ENCODE measurements at regions not wholly inside any gene's neighbourhood (a gene's known extent, or its start where the extent isn't known, plus 50 kb on each side); places are given as distances from the start of the nearest gene placed in this dataset.

DNA sequence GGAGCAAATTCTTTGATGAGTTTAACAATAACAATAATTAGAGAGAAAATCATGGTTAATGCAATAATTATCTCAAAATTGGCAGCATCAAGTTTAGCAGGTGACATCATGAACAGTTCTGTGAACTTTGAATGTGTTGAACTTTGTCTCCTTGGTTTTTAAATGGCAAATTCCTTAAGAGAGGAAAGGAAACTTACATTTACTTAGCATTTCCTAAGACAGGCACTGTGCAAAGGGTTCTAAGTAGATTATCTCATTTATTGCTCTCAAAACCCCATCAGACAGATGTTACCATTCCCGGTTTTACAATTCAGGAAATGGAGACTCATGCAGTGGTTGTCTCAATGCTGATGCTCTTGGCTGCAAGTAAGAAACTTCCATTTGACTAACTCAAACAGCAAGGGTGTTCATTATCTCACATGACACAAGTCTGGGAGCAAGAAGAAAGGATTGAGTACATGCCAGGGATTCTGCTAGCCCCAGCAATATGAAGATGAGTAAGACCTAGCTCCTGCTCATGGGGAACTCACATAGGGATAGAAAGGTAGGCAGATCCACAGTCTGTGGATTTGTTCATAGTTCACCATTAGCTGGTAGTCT is 81.3 kb upstream of the ITGA6 start:
- no peak overlapping the region for H3K9ac ChIP-seq (ENCODE audit: low read depth in 1 of 3, low read length in 3 of 3)
- no peaks in the 10 kb centered on the region for H3K36me3 ChIP-seq (ENCODE audit: control insufficient read depth in 3 of 3, insufficient read depth in 3 of 3, low read length in 3 of 3)
- no peaks in the 10 kb centered on the region for H3K27me3 ChIP-seq (ENCODE audit: control insufficient read depth in 3 of 3, insufficient read depth in 3 of 3, low read length in 3 of 3)
- peaks cover 0 to 5% (median 0%) of the 10 kb centered on the region in 3 donors for H3K9me3 ChIP-seq (ENCODE audit: control insufficient read depth in 3 of 3, low read length in 3 of 3)
- H3K27ac ChIP-seq (ENCODE audit: low read depth, low read length), result no peak overlapping the region
- no peak overlapping the region for H3K4me3 ChIP-seq (ENCODE audit: low read length in 3 of 3)
- peaks cover 3 to 9% (median 8%) of the 10 kb centered on the region in 3 donors for H3K4me1 ChIP-seq (ENCODE audit: control insufficient read depth in 3 of 3, insufficient read depth in 3 of 3, low read length in 3 of 3)

DNA sequence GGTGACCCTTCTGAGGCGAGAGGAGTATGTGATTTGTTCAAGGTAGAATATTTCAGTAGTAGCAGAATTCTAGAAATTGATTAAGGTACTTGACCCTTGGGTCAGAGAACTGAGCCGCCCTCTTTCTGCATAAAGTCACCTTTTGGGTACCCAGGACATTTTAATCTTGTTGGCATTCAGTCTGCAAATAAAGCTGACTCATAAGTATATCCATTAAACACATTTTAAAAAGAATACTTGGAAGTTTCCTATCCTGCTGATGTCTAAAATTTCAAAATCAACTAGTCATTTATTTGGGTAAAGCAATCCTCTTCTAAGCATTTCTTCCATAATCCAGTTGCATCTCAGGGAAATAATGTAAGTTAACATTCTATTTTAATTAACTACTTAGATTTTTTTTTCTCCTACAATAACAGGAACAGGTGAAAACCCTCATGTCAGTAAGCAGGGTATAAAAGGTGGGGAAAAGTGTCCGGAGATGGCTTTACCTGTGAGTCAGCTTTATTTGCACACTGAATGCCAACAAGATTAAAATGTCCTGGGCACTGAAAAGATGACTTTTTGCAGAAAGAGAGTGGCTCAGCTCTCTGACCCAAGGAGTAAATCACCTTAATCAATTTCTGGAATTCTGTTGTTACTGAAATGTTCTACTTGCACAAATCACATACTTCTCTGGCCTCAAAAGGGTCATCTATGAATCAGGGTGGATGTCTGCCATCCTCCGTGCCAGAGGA is 78.7 kb upstream of the ITGA6 start:
- Histone ChIP-seq H3K27me3 (ENCODE audit: control insufficient read depth in 3 of 3, insufficient read depth in 3 of 3, low read length in 3 of 3) (no peaks in the 10 kb centered on the region), H3K36me3 (ENCODE audit: control insufficient read depth in 3 of 3, insufficient read depth in 3 of 3, low read length in 3 of 3) (no peaks in the 10 kb centered on the region), H3K9ac (ENCODE audit: low read depth in 1 of 3, low read length in 3 of 3) (no peak overlapping the region), H3K4me3 (ENCODE audit: low read length in 3 of 3) (no peak overlapping the region), H3K27ac (ENCODE audit: low read depth, low read length) (no peak overlapping the region), H3K4me1 (ENCODE audit: control insufficient read depth in 3 of 3, insufficient read depth in 3 of 3, low read length in 3 of 3) (peaks cover 10 to 12% (median 11%) of the 10 kb centered on the region in 3 donors), H3K9me3 (ENCODE audit: control insufficient read depth in 3 of 3, low read length in 3 of 3) (peaks cover 0 to 5% (median 0%) of the 10 kb centered on the region in 3 donors)

DNA sequence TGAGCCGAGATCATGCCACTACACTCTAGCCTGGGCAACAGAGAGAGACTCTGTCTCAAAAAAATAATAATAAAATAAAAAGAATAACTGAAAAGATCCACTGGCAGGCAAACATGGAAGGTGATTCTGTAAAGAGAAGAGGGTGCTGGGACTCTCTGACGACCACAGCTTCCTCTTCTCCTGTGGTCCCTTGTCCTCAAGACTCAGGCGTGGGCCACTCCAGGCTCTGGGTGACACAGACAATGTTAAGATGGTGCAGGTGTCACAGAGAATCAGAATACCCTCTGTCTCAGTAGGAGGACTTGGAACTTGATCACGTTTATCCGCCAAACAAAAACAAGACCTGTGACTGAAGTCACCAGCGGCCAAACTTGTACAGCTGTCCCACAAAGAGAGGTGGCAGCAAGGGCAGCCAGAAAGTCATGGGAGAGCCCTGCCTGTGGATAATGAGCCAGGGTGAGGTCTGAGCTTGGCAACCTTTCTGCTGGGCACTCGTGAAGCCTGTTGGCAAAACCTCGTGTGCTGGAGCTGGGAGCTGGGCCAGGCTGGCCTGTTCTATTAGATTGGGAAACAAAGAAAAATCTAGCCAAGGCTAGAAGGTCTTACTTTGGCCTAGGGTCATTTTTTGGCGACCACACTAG is 76.4 kb upstream of the ITGA6 start:
- H3K4me3 ChIP-seq (ENCODE audit: low read length in 3 of 3), result no peak overlapping the region
- H3K9ac ChIP-seq (ENCODE audit: low read depth in 1 of 3, low read length in 3 of 3), result peak overlapping the region in 1 of 3 donors; percentile 10
- H3K27me3 ChIP-seq (ENCODE audit: control insufficient read depth in 3 of 3, insufficient read depth in 3 of 3, low read length in 3 of 3), result no peaks in the 10 kb centered on the region
- H3K4me1 ChIP-seq (ENCODE audit: control insufficient read depth in 3 of 3, insufficient read depth in 3 of 3, low read length in 3 of 3), result peaks cover 10 to 12% (median 11%) of the 10 kb centered on the region in 3 donors
- H3K36me3 ChIP-seq (ENCODE audit: control insufficient read depth in 3 of 3, insufficient read depth in 3 of 3, low read length in 3 of 3), result no peaks in the 10 kb centered on the region
- H3K27ac ChIP-seq (ENCODE audit: low read depth, low read length), result peak overlapping the region; percentile 73
- no peaks in the 10 kb centered on the region for H3K9me3 ChIP-seq (ENCODE audit: control insufficient read depth in 3 of 3, low read length in 3 of 3)

DNA sequence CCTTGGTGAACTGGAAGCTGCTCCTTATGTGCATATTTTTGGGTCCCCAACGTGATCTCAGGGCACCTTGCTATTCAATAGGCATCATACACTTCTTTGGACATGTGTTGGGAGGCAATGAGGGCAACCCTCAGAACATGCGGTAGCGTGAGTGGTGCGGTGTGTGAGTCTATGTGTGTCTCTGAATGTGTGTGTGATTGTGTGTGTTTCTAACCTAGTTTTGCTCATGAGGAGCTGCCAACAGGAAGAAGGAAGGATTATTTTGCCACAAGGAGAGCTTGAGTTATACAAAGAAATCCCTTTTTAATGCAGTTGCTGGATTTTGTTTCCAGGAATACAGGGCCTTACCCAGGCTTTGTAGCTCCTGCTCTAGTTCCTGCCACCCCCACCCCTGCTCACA is 75.8 kb upstream of the ITGA6 start:
- Histone ChIP-seq H3K36me3 (ENCODE audit: control insufficient read depth in 3 of 3, insufficient read depth in 3 of 3, low read length in 3 of 3) (no peaks in the 10 kb centered on the region), H3K27ac (ENCODE audit: low read depth, low read length) (peak overlapping the region; percentile 73), H3K9ac (ENCODE audit: low read depth in 1 of 3, low read length in 3 of 3) (peak overlapping the region in 2 of 3 donors; percentile 2 to 10), H3K9me3 (ENCODE audit: control insufficient read depth in 3 of 3, low read length in 3 of 3) (no peaks in the 10 kb centered on the region), H3K27me3 (ENCODE audit: control insufficient read depth in 3 of 3, insufficient read depth in 3 of 3, low read length in 3 of 3) (no peaks in the 10 kb centered on the region), H3K4me1 (ENCODE audit: control insufficient read depth in 3 of 3, insufficient read depth in 3 of 3, low read length in 3 of 3) (peaks cover 10 to 12% (median 11%) of the 10 kb centered on the region in 3 donors), H3K4me3 (ENCODE audit: low read length in 3 of 3) (no peak overlapping the region)

GRCh38 chr2:172354347-172354746 is 73.0 kb upstream of the ITGA6 start:
- Histone ChIP-seq H3K9me3 (ENCODE audit: control insufficient read depth in 3 of 3, low read length in 3 of 3) (no peaks in the 10 kb centered on the region), H3K36me3 (ENCODE audit: control insufficient read depth in 3 of 3, insufficient read depth in 3 of 3, low read length in 3 of 3) (no peaks in the 10 kb centered on the region), H3K27ac (ENCODE audit: low read depth, low read length) (no peak overlapping the region), H3K27me3 (ENCODE audit: control insufficient read depth in 3 of 3, insufficient read depth in 3 of 3, low read length in 3 of 3) (no peaks in the 10 kb centered on the region), H3K4me1 (ENCODE audit: control insufficient read depth in 3 of 3, insufficient read depth in 3 of 3, low read length in 3 of 3) (peaks cover 10 to 14% (median 14%) of the 10 kb centered on the region in 3 donors), H3K4me3 (ENCODE audit: low read length in 3 of 3) (no peak overlapping the region), H3K9ac (ENCODE audit: low read depth in 1 of 3, low read length in 3 of 3) (no peak overlapping the region)

GRCh38 chr2:172357442-172357841 is 69.9 kb upstream of the ITGA6 start:
- no peak overlapping the region for H3K9ac ChIP-seq (ENCODE audit: low read depth in 1 of 3, low read length in 3 of 3)
- H3K4me1 ChIP-seq (ENCODE audit: control insufficient read depth in 3 of 3, insufficient read depth in 3 of 3, low read length in 3 of 3), result peaks cover 0 to 5% (median 4%) of the 10 kb centered on the region in 3 donors
- no peaks in the 10 kb centered on the region for H3K27me3 ChIP-seq (ENCODE audit: control insufficient read depth in 3 of 3, insufficient read depth in 3 of 3, low read length in 3 of 3)
- H3K9me3 ChIP-seq (ENCODE audit: control insufficient read depth in 3 of 3, low read length in 3 of 3), result no peaks in the 10 kb centered on the region
- H3K36me3 ChIP-seq (ENCODE audit: control insufficient read depth in 3 of 3, insufficient read depth in 3 of 3, low read length in 3 of 3), result no peaks in the 10 kb centered on the region
- H3K4me3 ChIP-seq (ENCODE audit: low read length in 3 of 3), result no peak overlapping the region
- no peak overlapping the region for H3K27ac ChIP-seq (ENCODE audit: low read depth, low read length)

- Histone ChIP-seq H3K27ac (ENCODE audit: low read depth, low read length) (no peak overlapping the region), H3K36me3 (ENCODE audit: control insufficient read depth in 3 of 3, insufficient read depth in 3 of 3, low read length in 3 of 3) (no peaks in the 10 kb centered on the region), H3K9ac (ENCODE audit: low read depth in 1 of 3, low read length in 3 of 3) (no peak overlapping the region), H3K4me1 (ENCODE audit: control insufficient read depth in 3 of 3, insufficient read depth in 3 of 3, low read length in 3 of 3) (peaks cover 0 to 5% (median 4%) of the 10 kb centered on the region in 3 donors), H3K9me3 (ENCODE audit: control insufficient read depth in 3 of 3, low read length in 3 of 3) (no peaks in the 10 kb centered on the region), H3K4me3 (ENCODE audit: low read length in 3 of 3) (no peak overlapping the region), H3K27me3 (ENCODE audit: control insufficient read depth in 3 of 3, insufficient read depth in 3 of 3, low read length in 3 of 3) (no peaks in the 10 kb centered on the region)
Measured at GRCh38 chr2:172358691-172359556, 68.5 kb upstream of the ITGA6 start.

GRCh38 chr2:172361360-172361759 is 66.0 kb upstream of the ITGA6 start:
- no peaks in the 10 kb centered on the region for H3K36me3 ChIP-seq (ENCODE audit: control insufficient read depth in 3 of 3, insufficient read depth in 3 of 3, low read length in 3 of 3)
- no peaks in the 10 kb centered on the region for H3K9me3 ChIP-seq (ENCODE audit: control insufficient read depth in 3 of 3, low read length in 3 of 3)
- peaks cover 0 to 5% (median 4%) of the 10 kb centered on the region in 3 donors for H3K4me1 ChIP-seq (ENCODE audit: control insufficient read depth in 3 of 3, insufficient read depth in 3 of 3, low read length in 3 of 3)
- no peak overlapping the region for H3K9ac ChIP-seq (ENCODE audit: low read depth in 1 of 3, low read length in 3 of 3)
- H3K27ac ChIP-seq (ENCODE audit: low read depth, low read length), result no peak overlapping the region
- H3K27me3 ChIP-seq (ENCODE audit: control insufficient read depth in 3 of 3, insufficient read depth in 3 of 3, low read length in 3 of 3), result no peaks in the 10 kb centered on the region
- no peak overlapping the region for H3K4me3 ChIP-seq (ENCODE audit: low read length in 3 of 3)

- H3K27me3 ChIP-seq (ENCODE audit: control insufficient read depth in 3 of 3, insufficient read depth in 3 of 3, low read length in 3 of 3), result no peaks in the 10 kb centered on the region
- H3K36me3 ChIP-seq (ENCODE audit: control insufficient read depth in 3 of 3, insufficient read depth in 3 of 3, low read length in 3 of 3), result no peaks in the 10 kb centered on the region
- H3K4me3 ChIP-seq (ENCODE audit: low read length in 3 of 3), result no peak overlapping the region
- H3K4me1 ChIP-seq (ENCODE audit: control insufficient read depth in 3 of 3, insufficient read depth in 3 of 3, low read length in 3 of 3), result peaks cover 0 to 5% (median 4%) of the 10 kb centered on the region in 3 donors
- no peak overlapping the region for H3K9ac ChIP-seq (ENCODE audit: low read depth in 1 of 3, low read length in 3 of 3)
- H3K27ac ChIP-seq (ENCODE audit: low read depth, low read length), result no peak overlapping the region
- H3K9me3 ChIP-seq (ENCODE audit: control insufficient read depth in 3 of 3, low read length in 3 of 3), result no peaks in the 10 kb centered on the region
Measured at GRCh38 chr2:172361840-172362239, 65.5 kb upstream of the ITGA6 start.
